22Rv1 (cell line): ENCODE measurements at regions not wholly inside any gene's neighbourhood (a gene's known extent, or its start where the extent isn't known, plus 50 kb on each side); places are given as distances from the start of the nearest gene placed in this dataset.

ENCODE experiments used
- ZFX ChIP-seq: fragments of 450-650 bp; IDR thresholded peaks from 2 replicates; pipeline ENCODE4 v1.6.1; 2017; ENCODE audit warnings: antibody characterized with exemption, borderline replicate concordance
- TF ChIP-seq, protein P1 (sequence below): fragments of 450-650 bp; IDR thresholded peaks from 2 replicates; pipeline ENCODE4 v1.5.1; 2017; ENCODE audit warnings: mild to moderate bottlenecking

DNA sequence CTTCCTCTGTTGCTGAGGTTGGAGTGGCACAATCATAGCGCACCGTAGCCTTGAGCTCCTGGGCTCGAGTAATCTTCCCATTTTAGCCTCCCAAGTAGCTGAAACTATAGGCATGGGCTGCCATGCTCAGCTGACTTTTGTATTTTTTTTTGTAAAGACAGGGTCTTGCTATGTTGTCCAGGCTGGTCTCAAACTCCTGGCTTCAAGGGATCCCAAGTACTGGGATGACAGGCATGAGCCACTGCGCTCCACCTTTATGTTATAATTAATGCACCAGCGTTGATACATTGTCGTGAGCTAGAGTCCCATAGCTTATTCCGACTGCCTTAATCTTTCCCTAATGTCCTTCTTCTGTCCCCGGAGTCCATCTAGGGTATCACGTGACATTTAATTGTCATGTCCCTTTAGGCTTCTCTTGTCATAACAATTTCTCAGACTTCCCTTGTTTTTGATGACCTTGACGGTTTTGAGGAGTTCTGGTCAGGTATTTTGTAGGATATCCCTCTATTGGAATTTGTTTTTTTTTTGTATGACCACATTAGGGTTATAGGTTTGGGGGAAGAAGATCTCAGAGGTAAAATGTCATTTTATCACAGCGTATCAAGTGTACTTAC lies 63.9 kb downstream of the CEBPB start:
- TF ChIP-seq, protein P1, sequence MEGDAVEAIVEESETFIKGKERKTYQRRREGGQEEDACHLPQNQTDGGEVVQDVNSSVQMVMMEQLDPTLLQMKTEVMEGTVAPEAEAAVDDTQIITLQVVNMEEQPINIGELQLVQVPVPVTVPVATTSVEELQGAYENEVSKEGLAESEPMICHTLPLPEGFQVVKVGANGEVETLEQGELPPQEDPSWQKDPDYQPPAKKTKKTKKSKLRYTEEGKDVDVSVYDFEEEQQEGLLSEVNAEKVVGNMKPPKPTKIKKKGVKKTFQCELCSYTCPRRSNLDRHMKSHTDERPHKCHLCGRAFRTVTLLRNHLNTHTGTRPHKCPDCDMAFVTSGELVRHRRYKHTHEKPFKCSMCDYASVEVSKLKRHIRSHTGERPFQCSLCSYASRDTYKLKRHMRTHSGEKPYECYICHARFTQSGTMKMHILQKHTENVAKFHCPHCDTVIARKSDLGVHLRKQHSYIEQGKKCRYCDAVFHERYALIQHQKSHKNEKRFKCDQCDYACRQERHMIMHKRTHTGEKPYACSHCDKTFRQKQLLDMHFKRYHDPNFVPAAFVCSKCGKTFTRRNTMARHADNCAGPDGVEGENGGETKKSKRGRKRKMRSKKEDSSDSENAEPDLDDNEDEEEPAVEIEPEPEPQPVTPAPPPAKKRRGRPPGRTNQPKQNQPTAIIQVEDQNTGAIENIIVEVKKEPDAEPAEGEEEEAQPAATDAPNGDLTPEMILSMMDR: no peak
- no peak for TF ChIP-seq ZFX
